Bronchial epithelial cell (primary cell): ENCODE measurements at regions not wholly inside any gene's neighbourhood (a gene's known extent, or its start where the extent isn't known, plus 50 kb on each side); places are given as distances from the start of the nearest gene placed in this dataset.

ENCODE experiments used
- DNase-seq: peaks from one replicate; pipeline ENCODE4 v3.0.0-alpha.2; 2010; ENCODE audit warnings: low read depth
- FAIRE-seq: peaks from 2 replicates; lab custom pipeline; 2011; peaks lifted over from hg19 to GRCh38; lab: Jason Lieb, UNC
- H3K27me3 ChIP-seq: 2 replicates; pipeline ENCODE4 v1.5.1; 2011; ENCODE audit warnings: low read length; ENCODE audit not compliant: control insufficient read depth, insufficient read depth
- H3K36me3 ChIP-seq: 2 replicates; pipeline ENCODE4 v1.5.1; 2011; ENCODE audit warnings: low read length; ENCODE audit not compliant: control insufficient read depth, insufficient read depth
- H3K4me3 ChIP-seq: 2 replicates; pipeline ENCODE4 v1.5.1; 2011; ENCODE audit warnings: mild to moderate bottlenecking, low read depth, low read length, control low read depth
- CTCF ChIP-seq: IDR thresholded peaks from 2 replicates; pipeline ENCODE4 v1.5.1; 2011; ENCODE audit warnings: mild to moderate bottlenecking, moderate library complexity, low read length, control low read depth, inconsistent platforms; ENCODE audit not compliant: insufficient read depth, severe bottlenecking

GRCh38 chr11:69982690-69983570 lies 95.2 kb upstream of the ANO1 start:
- H3K27me3 ChIP-seq, result peaks cover 29% of the 10 kb centered on the region
- FAIRE-seq (peak; percentile 66), DNase-seq (no peak)
- TF ChIP-seq CTCF, result no peak
- no peaks in the 10 kb centered on the region for H3K36me3 ChIP-seq
- H3K4me3 ChIP-seq, result no peak overlapping the region

- Histone ChIP-seq H3K4me3 (no peak overlapping the region), H3K36me3 (no peaks in the 10 kb centered on the region), H3K27me3 (peaks cover 30% of the 10 kb centered on the region)
- DNase-seq (no peak), FAIRE-seq (no peak)
- TF ChIP-seq CTCF, result no peak
These were observed 94.6 kb upstream of the ANO1 start for GRCh38 chr11:69983571-69983877.

- TF ChIP-seq CTCF, result no peak
- H3K27me3 ChIP-seq, result peaks cover 30% of the 10 kb centered on the region
- FAIRE-seq, result no peak
- no peaks in the 10 kb centered on the region for H3K36me3 ChIP-seq
- no peak overlapping the region for H3K4me3 ChIP-seq
- no peak for DNase-seq
These were observed 94.1 kb upstream of the ANO1 start for GRCh38 chr11:69983897-69984438.

GRCh38 chr11:69984457-69985261 lies 93.5 kb upstream of the ANO1 start:
- DNase-seq (no peak), FAIRE-seq (no peak)
- Histone ChIP-seq H3K36me3 (no peaks in the 10 kb centered on the region), H3K27me3 (peaks cover 30% of the 10 kb centered on the region), H3K4me3 (no peak overlapping the region)
- TF ChIP-seq CTCF, result no peak

- no peak for FAIRE-seq
- H3K27me3 ChIP-seq, result peaks cover 30% of the 10 kb centered on the region
- no peak for DNase-seq
- TF ChIP-seq CTCF, result no peak
- no peaks in the 10 kb centered on the region for H3K36me3 ChIP-seq
- H3K4me3 ChIP-seq, result no peak overlapping the region
These were observed 92.8 kb upstream of the ANO1 start for GRCh38 chr11:69985331-69985640.
